ENCODE measurements at regions not wholly inside any gene's neighbourhood (a gene's known extent, or its start where the extent isn't known, plus 50 kb on each side); places are given as distances from the start of the nearest gene placed in this dataset.

- CTCF ChIA-PET, result no interaction called here
- H3K27ac ChIP-seq (ENCODE audit: low read depth, low read length), result no peak overlapping the region
- no peaks in the 10 kb centered on the region for H3K27me3 ChIP-seq (ENCODE audit: control insufficient read depth, insufficient read depth, low read length)
- no peak overlapping the region for H3K4me3 ChIP-seq (ENCODE audit: low read depth, low read length)
- no peak for TF ChIP-seq CTCF (IDR thresholded peaks at IDR 0.05; ENCODE audit: low read depth, low read length)
- peaks cover 10% of the 10 kb centered on the region for H3K9me3 ChIP-seq (ENCODE audit: control insufficient read depth, insufficient read depth, low read length)
- peak; percentile 71 for DNase-seq (ENCODE audit: low read depth, low spot score)
- POLR2A ChIA-PET, result interaction anchor here (0.6 kb wide), 1 partner anchor 272 kb away, joined by 9 read pairs; no protein-coding TSS in a partner anchor
These were observed 1382.0 kb upstream of the CELF2 start for GRCh38 chr10:9635691-9636090.

DNA sequence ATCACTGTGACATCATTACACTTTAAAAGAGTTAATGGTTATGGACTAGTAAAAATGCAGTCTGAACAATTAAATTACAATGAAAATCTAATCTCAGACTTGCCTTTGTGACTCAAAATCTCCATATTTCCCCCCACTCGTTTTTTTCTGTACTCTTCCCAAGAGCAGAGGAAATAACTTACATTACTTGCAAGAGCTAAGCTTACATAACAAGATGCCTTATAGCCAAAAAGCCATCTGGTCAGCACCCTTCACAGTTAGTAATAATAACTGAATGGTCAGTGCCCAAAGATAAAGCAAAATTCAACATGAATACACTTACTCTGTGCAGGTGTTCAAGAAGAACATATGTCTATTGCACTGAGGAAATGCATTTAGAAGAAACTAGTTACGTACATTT is 1381.5 kb upstream of the CELF2 start:
- Histone ChIP-seq H3K4me3 (ENCODE audit: low read depth, low read length) (no peak overlapping the region), H3K27me3 (ENCODE audit: control insufficient read depth, insufficient read depth, low read length) (no peaks in the 10 kb centered on the region), H3K27ac (ENCODE audit: low read depth, low read length) (no peak overlapping the region), H3K9me3 (ENCODE audit: control insufficient read depth, insufficient read depth, low read length) (peaks cover 5% of the 10 kb centered on the region)
- ChIA-PET CTCF (no interaction called here), POLR2A (interaction anchor here (0.6 kb wide), 1 partner anchor 271 kb away, joined by 9 read pairs; no protein-coding TSS in a partner anchor)
- no peak for DNase-seq (ENCODE audit: low read depth, low spot score)
- no peak for TF ChIP-seq CTCF (IDR thresholded peaks at IDR 0.05; ENCODE audit: low read depth, low read length)

DNA sequence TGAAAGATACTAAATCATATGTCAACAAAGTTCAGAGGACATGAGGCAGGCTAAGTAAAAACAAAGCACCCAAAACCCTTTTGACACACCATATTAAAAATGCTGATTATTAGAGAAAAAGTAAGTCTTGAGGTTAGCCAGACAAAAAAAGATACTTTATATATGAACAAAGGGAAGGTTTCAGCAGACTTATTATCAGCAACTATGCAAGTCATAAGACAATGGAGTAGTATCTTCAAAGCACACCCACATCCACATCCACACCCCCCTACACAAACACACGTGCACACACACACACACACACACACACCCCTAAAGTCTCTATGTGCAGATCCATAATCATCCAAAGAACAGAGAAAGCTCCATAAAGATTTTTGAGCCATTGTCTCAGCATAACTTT is 1373.9 kb upstream of the CELF2 start:
- no peak overlapping the region for H3K4me3 ChIP-seq (ENCODE audit: low read depth, low read length)
- H3K27ac ChIP-seq (ENCODE audit: low read depth, low read length), result no peak overlapping the region
- TF ChIP-seq CTCF (IDR thresholded peaks at IDR 0.05; ENCODE audit: low read depth, low read length), result no peak
- DNase-seq (ENCODE audit: low read depth, low spot score), result no peak
- H3K9me3 ChIP-seq (ENCODE audit: control insufficient read depth, insufficient read depth, low read length), result peaks cover 4% of the 10 kb centered on the region; the same call in 1 of the 2 replicates
- ChIA-PET CTCF (no interaction called here), POLR2A (no interaction called here)
- no peaks in the 10 kb centered on the region for H3K27me3 ChIP-seq (ENCODE audit: control insufficient read depth, insufficient read depth, low read length)

GRCh38 chr10:9645404-9645803 is 1372.3 kb upstream of the CELF2 start:
- peaks cover 4% of the 10 kb centered on the region; the same call in 1 of the 2 replicates for H3K9me3 ChIP-seq (ENCODE audit: control insufficient read depth, insufficient read depth, low read length)
- CTCF ChIA-PET, result no interaction called here
- no peak overlapping the region for H3K27ac ChIP-seq (ENCODE audit: low read depth, low read length)
- POLR2A ChIA-PET, result no interaction called here
- H3K4me3 ChIP-seq (ENCODE audit: low read depth, low read length), result no peak overlapping the region
- no peak for TF ChIP-seq CTCF (IDR thresholded peaks at IDR 0.05; ENCODE audit: low read depth, low read length)
- DNase-seq (ENCODE audit: low read depth, low spot score), result no peak
- no peaks in the 10 kb centered on the region for H3K27me3 ChIP-seq (ENCODE audit: control insufficient read depth, insufficient read depth, low read length)

DNA sequence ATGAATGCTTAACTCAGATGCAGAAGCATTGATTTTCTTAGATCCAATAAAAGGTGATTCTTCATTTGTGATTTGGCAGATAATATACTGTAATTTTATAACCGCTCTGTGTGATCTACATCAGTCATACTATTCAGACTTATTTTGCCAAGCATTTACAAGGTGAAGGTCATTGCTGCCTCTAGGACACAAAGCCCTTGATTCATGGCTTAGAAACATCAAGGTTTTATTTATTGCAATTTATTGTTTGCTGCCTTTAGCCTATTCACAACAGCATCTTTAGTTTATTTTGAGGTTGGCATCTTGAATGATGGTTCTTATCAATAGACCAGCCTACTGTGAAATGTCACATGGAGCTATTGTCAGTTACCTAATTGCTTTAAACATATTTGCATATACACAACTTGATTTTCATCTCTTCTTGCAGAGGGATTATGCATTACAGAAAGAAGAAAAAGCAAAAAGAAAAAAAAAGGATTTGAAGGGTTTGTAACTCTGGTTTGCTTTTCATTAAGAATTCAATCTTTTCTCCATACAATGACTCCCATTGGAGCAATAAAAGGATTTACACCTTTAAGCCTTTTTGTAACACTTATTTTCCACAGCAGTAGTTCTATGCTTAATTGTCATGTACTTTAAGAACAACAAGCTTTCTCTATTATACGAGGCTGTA is 1371.6 kb upstream of the CELF2 start:
- Histone ChIP-seq H3K27me3 (ENCODE audit: control insufficient read depth, insufficient read depth, low read length) (no peaks in the 10 kb centered on the region), H3K9me3 (ENCODE audit: control insufficient read depth, insufficient read depth, low read length) (peaks cover 4% of the 10 kb centered on the region; the same call in 1 of the 2 replicates), H3K4me3 (ENCODE audit: low read depth, low read length) (no peak overlapping the region), H3K27ac (ENCODE audit: low read depth, low read length) (no peak overlapping the region)
- no peak for DNase-seq (ENCODE audit: low read depth, low spot score)
- ChIA-PET POLR2A (interaction anchor here (0.5 kb wide), 1 partner anchor 25 kb away, joined by 6 read pairs; no protein-coding TSS in a partner anchor), CTCF (no interaction called here)
- no peak for TF ChIP-seq CTCF (IDR thresholded peaks at IDR 0.05; ENCODE audit: low read depth, low read length)

All from AG04450 (cell line).